ENCODE measurements at regions not wholly inside any gene's neighbourhood (a gene's known extent, or its start where the extent isn't known, plus 50 kb on each side); places are given as distances from the start of the nearest gene placed in this dataset.

DNA sequence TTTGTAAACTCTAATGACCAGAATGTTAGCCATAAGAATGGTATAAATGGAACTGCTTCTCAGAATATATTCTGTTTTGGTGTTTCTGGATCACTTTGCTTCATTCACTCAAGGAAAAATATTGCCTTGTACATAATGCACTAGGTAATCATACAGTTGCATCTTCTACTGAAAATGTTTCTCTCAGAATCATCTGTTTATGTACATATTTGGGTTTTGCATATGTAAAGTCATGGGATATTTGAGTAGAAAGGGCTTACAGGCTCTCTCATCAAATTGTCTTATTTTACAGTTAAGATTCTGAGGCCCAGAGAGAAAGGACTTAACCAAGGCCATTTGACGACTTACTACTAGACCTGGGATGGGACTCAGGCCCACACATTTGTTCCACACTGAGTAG is 97.8 kb upstream of the PALM2AKAP2 start (continued):
- TF ChIP-seq ZBTB11 (CRISPR knock-in tag; IDR thresholded peaks at IDR 0.05) = no peak
- no peak for TF ChIP-seq ELF2 (CRISPR knock-in tag; IDR thresholded peaks at IDR 0.05)
- TF ChIP-seq CBFA2T2 (conservative IDR thresholded peaks at IDR 0.05) = no peak
- no peak for TF ChIP-seq RUNX1 (IDR thresholded peaks at IDR 0.05; ENCODE audit: low read depth)
- no peak for TF ChIP-seq ZNF263 (CRISPR knock-in tag; IDR thresholded peaks at IDR 0.05; ENCODE audit: borderline replicate concordance)
- TF ChIP-seq SIN3A (IDR thresholded peaks at IDR 0.05; ENCODE audit: borderline replicate concordance in 2 of 2, control insufficient read depth in 1 of 2, low read depth in 2 of 2, low read length in 2 of 2) = no peak
- TF ChIP-seq ZNF507 (tag; conservative IDR thresholded peaks at IDR 0.05) = no peak
- TF ChIP-seq SNRNP70 (optimal IDR thresholded peaks at IDR 0.05; ENCODE audit: low read depth, low read length) = no peak
- TF ChIP-seq SNAPC5 (CRISPR knock-in tag; IDR thresholded peaks at IDR 0.05) = no peak
- TF ChIP-seq GABPB1 (CRISPR knock-in tag; IDR thresholded peaks at IDR 0.05) = no peak
